Lower lobe of right lung (tissue), 2 donors: ENCODE measurements at regions not wholly inside any gene's neighbourhood (a gene's known extent, or its start where the extent isn't known, plus 50 kb on each side); places are given as distances from the start of the nearest gene placed in this dataset.

Experiments used
- ATAC-seq, 2 donors: fragments of 200-7000 bp; cut with Tn5 transposase; one replicate each; pipeline ENCODE4 v1.9.1; 2020 to 2022; ENCODE audit warnings: mild to moderate bottlenecking in 2 of 2, moderate library complexity in 2 of 2
- DNase-seq: peaks from one replicate; pipeline ENCODE4 v3.0.0-alpha.2; 2020
- H3K27ac ChIP-seq: fragments of 200-600 bp; one replicate; pipeline ENCODE4 v1.8.0; 2022
- H3K27me3 ChIP-seq: fragments of 200-600 bp; one replicate; pipeline ENCODE4 v1.8.0; 2022; ENCODE audit warnings: low read depth
- H3K36me3 ChIP-seq: fragments of 200-600 bp; one replicate; pipeline ENCODE4 v1.8.0; 2022; ENCODE audit warnings: mild to moderate bottlenecking
- H3K4me1 ChIP-seq: fragments of 200-600 bp; one replicate; pipeline ENCODE4 v1.8.0; 2022
- H3K4me3 ChIP-seq: fragments of 200-600 bp; one replicate; pipeline ENCODE4 v1.8.0; 2022; ENCODE audit warnings: mild to moderate bottlenecking
- H3K9me3 ChIP-seq: fragments of 200-600 bp; one replicate; pipeline ENCODE4 v1.8.0; 2022
- CTCF ChIP-seq: fragments of 200-600 bp; IDR thresholded peaks from one replicate; pipeline ENCODE4 v1.8.0; 2022; ENCODE audit warnings: antibody characterized with exemption, mild to moderate bottlenecking
- intact Hi-C: fragments of 100-400 bp; cut with DNase I; formaldehyde crosslinking; loops from one replicate; pipeline ENCODE4 v1.11.0; 2022
- donor health status: DM: no; HTN: yes; CAD: no; lungs with severe emphysema.

- H3K9me3 ChIP-seq, result no peaks in the 10 kb centered on the region
- H3K27me3 ChIP-seq, result no peaks in the 10 kb centered on the region
- H3K27ac ChIP-seq, result no peak overlapping the region
- H3K4me3 ChIP-seq, result no peak overlapping the region
- no peak for DNase-seq
- no peaks in the 10 kb centered on the region for H3K36me3 ChIP-seq
- intact Hi-C loops, result no loop called here
- TF ChIP-seq CTCF, result no peak
- ATAC-seq, result no peak
- H3K4me1 ChIP-seq, result no peaks in the 10 kb centered on the region
These were observed 286.2 kb upstream of the HSFY2 start for GRCh38 chrY:19059733-19060132.

- no peak for TF ChIP-seq CTCF
- no peak overlapping the region for H3K27ac ChIP-seq
- H3K4me1 ChIP-seq, result no peaks in the 10 kb centered on the region
- DNase-seq, result no peak
- H3K9me3 ChIP-seq, result no peaks in the 10 kb centered on the region
- H3K4me3 ChIP-seq, result no peak overlapping the region
- H3K27me3 ChIP-seq, result no peaks in the 10 kb centered on the region
- no peaks in the 10 kb centered on the region for H3K36me3 ChIP-seq
- no peak for ATAC-seq
- intact Hi-C loops, result no loop called here
These were observed 285.4 kb upstream of the HSFY2 start for GRCh38 chrY:19058831-19059370.

- Histone ChIP-seq H3K9me3 (no peaks in the 10 kb centered on the region), H3K4me3 (no peak overlapping the region), H3K27me3 (no peaks in the 10 kb centered on the region), H3K27ac (no peak overlapping the region), H3K36me3 (no peaks in the 10 kb centered on the region), H3K4me1 (no peaks in the 10 kb centered on the region)
- DNase-seq (no peak), ATAC-seq (no peak)
- intact Hi-C loops, result no loop called here
- no peak for TF ChIP-seq CTCF
These were observed 282.6 kb upstream of the HSFY2 start for GRCh38 chrY:19056138-19056469.

- Histone ChIP-seq H3K9me3 (no peaks in the 10 kb centered on the region), H3K4me1 (no peaks in the 10 kb centered on the region), H3K27ac (no peak overlapping the region), H3K27me3 (no peaks in the 10 kb centered on the region), H3K36me3 (no peaks in the 10 kb centered on the region), H3K4me3 (no peak overlapping the region)
- DNase-seq, result no peak
- TF ChIP-seq CTCF, result no peak
- intact Hi-C loops, result no loop called here
- no peak for ATAC-seq
These were observed 281.9 kb upstream of the HSFY2 start for GRCh38 chrY:19055232-19056137.

- Histone ChIP-seq H3K4me1 (no peaks in the 10 kb centered on the region), H3K4me3 (no peak overlapping the region), H3K9me3 (no peaks in the 10 kb centered on the region), H3K27me3 (no peaks in the 10 kb centered on the region), H3K36me3 (no peaks in the 10 kb centered on the region), H3K27ac (no peak overlapping the region)
- no peak for DNase-seq
- intact Hi-C loops, result no loop called here
- ATAC-seq, result no peak
- no peak for TF ChIP-seq CTCF
These were observed 280.3 kb upstream of the HSFY2 start for GRCh38 chrY:19053806-19054205.
